ENCODE measurements at regions not wholly inside any gene's neighbourhood (a gene's known extent, or its start where the extent isn't known, plus 50 kb on each side); places are given as distances from the start of the nearest gene placed in this dataset.

GRCh38 chr5:174411479-174411819 is 312.9 kb upstream of the MSX2 start:
- TF ChIP-seq CTCF (IDR thresholded peaks at IDR 0.05 in 8 of 11, conservative IDR thresholded peaks at IDR 0.05 in 3 of 11) (no peak), POLR2A (IDR thresholded peaks at IDR 0.05) (no peak)
